ENCODE measurements at regions not wholly inside any gene's neighbourhood (a gene's known extent, or its start where the extent isn't known, plus 50 kb on each side); places are given as distances from the start of the nearest gene placed in this dataset.

- no peak overlapping the region for H3K27ac ChIP-seq (ENCODE audit: poor library complexity, severe bottlenecking)
- no peaks in the 10 kb centered on the region for H3K9me3 ChIP-seq (ENCODE audit: severe bottlenecking)
- no peak for ATAC-seq (ENCODE audit: low read depth)
- no peak for TF ChIP-seq CTCF (IDR thresholded peaks at IDR 0.05; ENCODE audit: poor library complexity, severe bottlenecking)
- H3K4me3 ChIP-seq (ENCODE audit: severe bottlenecking): no peak overlapping the region
- no peak for DNase-seq (ENCODE audit: low spot score)
- H3K4me1 ChIP-seq (ENCODE audit: insufficient read depth, poor library complexity, severe bottlenecking): no peaks in the 10 kb centered on the region
- H3K27me3 ChIP-seq (ENCODE audit: insufficient read depth, poor library complexity, severe bottlenecking): no peaks in the 10 kb centered on the region
- H3K36me3 ChIP-seq (ENCODE audit: low read depth): no peaks in the 10 kb centered on the region
Observed at GRCh38 chrY:19207048-19207447, 433.5 kb upstream of the HSFY2 start.

GRCh38 chrY:19180824-19181223 lies 407.3 kb upstream of the HSFY2 start:
- no peak for TF ChIP-seq CTCF (IDR thresholded peaks at IDR 0.05; ENCODE audit: poor library complexity, severe bottlenecking)
- no peak overlapping the region for H3K4me3 ChIP-seq (ENCODE audit: severe bottlenecking)
- ATAC-seq (ENCODE audit: low read depth): no peak
- H3K9me3 ChIP-seq (ENCODE audit: severe bottlenecking): peaks cover 2% of the 10 kb centered on the region
- no peaks in the 10 kb centered on the region for H3K36me3 ChIP-seq (ENCODE audit: low read depth)
- DNase-seq (ENCODE audit: low spot score): no peak
- no peaks in the 10 kb centered on the region for H3K27me3 ChIP-seq (ENCODE audit: insufficient read depth, poor library complexity, severe bottlenecking)
- no peaks in the 10 kb centered on the region for H3K4me1 ChIP-seq (ENCODE audit: insufficient read depth, poor library complexity, severe bottlenecking)
- H3K27ac ChIP-seq (ENCODE audit: poor library complexity, severe bottlenecking): no peak overlapping the region

GRCh38 chrY:19168202-19168565 lies 394.6 kb upstream of the HSFY2 start:
- H3K4me3 ChIP-seq (ENCODE audit: severe bottlenecking): no peak overlapping the region
- H3K27me3 ChIP-seq (ENCODE audit: insufficient read depth, poor library complexity, severe bottlenecking): no peaks in the 10 kb centered on the region
- H3K9me3 ChIP-seq (ENCODE audit: severe bottlenecking): no peaks in the 10 kb centered on the region
- no peak for TF ChIP-seq CTCF (IDR thresholded peaks at IDR 0.05; ENCODE audit: poor library complexity, severe bottlenecking)
- peaks cover 36% of the 10 kb centered on the region for H3K4me1 ChIP-seq (ENCODE audit: insufficient read depth, poor library complexity, severe bottlenecking)
- ATAC-seq (ENCODE audit: low read depth) (peak; percentile 60), DNase-seq (ENCODE audit: low spot score) (no peak)
- H3K36me3 ChIP-seq (ENCODE audit: low read depth): no peaks in the 10 kb centered on the region
- H3K27ac ChIP-seq (ENCODE audit: poor library complexity, severe bottlenecking): peak overlapping the region; percentile 95

- Histone ChIP-seq H3K9me3 (ENCODE audit: severe bottlenecking) (no peaks in the 10 kb centered on the region), H3K27me3 (ENCODE audit: insufficient read depth, poor library complexity, severe bottlenecking) (no peaks in the 10 kb centered on the region), H3K27ac (ENCODE audit: poor library complexity, severe bottlenecking) (peak overlapping the region; percentile 95), H3K4me1 (ENCODE audit: insufficient read depth, poor library complexity, severe bottlenecking) (peaks cover 36% of the 10 kb centered on the region), H3K4me3 (ENCODE audit: severe bottlenecking) (no peak overlapping the region), H3K36me3 (ENCODE audit: low read depth) (no peaks in the 10 kb centered on the region)
- ATAC-seq (ENCODE audit: low read depth) (peak; percentile 85), DNase-seq (ENCODE audit: low spot score) (peak; percentile 76)
- TF ChIP-seq CTCF (IDR thresholded peaks at IDR 0.05; ENCODE audit: poor library complexity, severe bottlenecking): no peak
Observed at GRCh38 chrY:19167319-19168201, 394.0 kb upstream of the HSFY2 start.

- H3K27me3 ChIP-seq (ENCODE audit: insufficient read depth, poor library complexity, severe bottlenecking): no peaks in the 10 kb centered on the region
- no peak overlapping the region for H3K27ac ChIP-seq (ENCODE audit: poor library complexity, severe bottlenecking)
- no peak for TF ChIP-seq CTCF (IDR thresholded peaks at IDR 0.05; ENCODE audit: poor library complexity, severe bottlenecking)
- no peak overlapping the region for H3K4me3 ChIP-seq (ENCODE audit: severe bottlenecking)
- no peaks in the 10 kb centered on the region for H3K9me3 ChIP-seq (ENCODE audit: severe bottlenecking)
- H3K36me3 ChIP-seq (ENCODE audit: low read depth): no peaks in the 10 kb centered on the region
- no peak for DNase-seq (ENCODE audit: low spot score)
- peaks cover 8% of the 10 kb centered on the region for H3K4me1 ChIP-seq (ENCODE audit: insufficient read depth, poor library complexity, severe bottlenecking)
- ATAC-seq (ENCODE audit: low read depth): no peak
Observed at GRCh38 chrY:19148783-19149182, 375.2 kb upstream of the HSFY2 start.
